ENCODE measurements at regions not wholly inside any gene's neighbourhood (a gene's known extent, or its start where the extent isn't known, plus 50 kb on each side); places are given as distances from the start of the nearest gene placed in this dataset.

DNA sequence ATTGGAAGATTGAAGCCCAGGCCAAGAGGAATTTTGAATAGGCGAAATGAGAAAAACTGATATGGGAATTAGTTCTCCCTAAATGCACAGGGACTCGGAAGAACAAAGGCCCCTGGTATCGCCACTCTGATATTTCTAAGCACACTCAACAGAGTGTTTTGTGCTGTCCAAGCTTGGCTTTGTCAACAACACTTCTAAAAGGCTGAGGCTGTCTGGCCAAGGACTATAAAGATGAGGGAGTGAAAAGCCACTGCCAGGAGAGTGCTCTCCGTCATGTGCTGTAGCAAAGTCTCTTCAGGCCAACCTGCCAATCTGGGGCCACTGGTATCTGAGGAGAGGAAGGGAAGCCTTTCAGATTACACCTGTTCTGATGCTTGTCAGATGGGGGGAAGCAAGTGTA lies 611.2 kb upstream of the PIK3C3 start:
- ATAC-seq, result peak in 1 of 4 donors; percentile 26
- no peak for TF ChIP-seq POLR2A (IDR thresholded peaks at IDR 0.05)
- TF ChIP-seq CTCF (IDR thresholded peaks at IDR 0.05), result no peak
- H3K4me3 ChIP-seq, result no peak overlapping the region
- H3K9me3 ChIP-seq, result no peaks in the 10 kb centered on the region
- intact Hi-C loops (cut with DNase I), result no loop called here
- DNase-seq, result no peak
- no peak overlapping the region for H3K27ac ChIP-seq
- no peaks in the 10 kb centered on the region for H3K27me3 ChIP-seq
- WGBS, 4 donors, result 64 to 89% (median 81%) methylated on average over 4 of the region's 4 CpGs
- no peaks in the 10 kb centered on the region for H3K36me3 ChIP-seq
- no peaks in the 10 kb centered on the region for H3K4me1 ChIP-seq

GRCh38 chr18:41338341-41338740 lies 616.7 kb upstream of the PIK3C3 start:
- Histone ChIP-seq H3K27ac (no peak overlapping the region), H3K4me3 (no peak overlapping the region), H3K27me3 (no peaks in the 10 kb centered on the region), H3K9me3 (no peaks in the 10 kb centered on the region), H3K36me3 (no peaks in the 10 kb centered on the region), H3K4me1 (no peaks in the 10 kb centered on the region)
- DNase-seq, result no peak
- intact Hi-C loops (cut with DNase I), result no loop called here
- no peak for ATAC-seq
- TF ChIP-seq POLR2A (IDR thresholded peaks at IDR 0.05) (no peak), CTCF (IDR thresholded peaks at IDR 0.05) (no peak)
- WGBS, 4 donors, result 45 to 58% (median 50%) methylated on average over 1 of the region's 1 CpG

DNA sequence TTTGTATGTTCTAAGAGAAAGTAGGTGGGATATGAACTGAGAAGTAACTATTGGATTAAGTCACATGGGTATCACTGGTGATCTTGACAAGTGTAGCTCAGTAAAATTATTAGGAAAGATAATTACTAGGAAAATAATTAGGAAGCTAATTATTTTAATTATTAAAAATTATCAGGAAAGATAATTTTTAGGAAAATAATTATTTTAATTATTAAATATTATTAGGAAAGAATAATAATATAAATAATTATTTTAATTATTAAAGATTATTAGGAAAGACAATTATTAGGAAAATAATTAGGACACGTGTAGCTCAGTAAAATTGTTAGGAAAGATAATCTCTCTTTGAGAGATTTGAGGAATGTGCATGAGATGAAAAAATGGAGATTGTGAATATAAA lies 623.4 kb upstream of the PIK3C3 start:
- Histone ChIP-seq H3K4me3 (no peak overlapping the region), H3K27me3 (no peaks in the 10 kb centered on the region), H3K36me3 (no peaks in the 10 kb centered on the region), H3K4me1 (no peaks in the 10 kb centered on the region), H3K27ac (no peak overlapping the region), H3K9me3 (peaks cover 0 to 4% (median 0%) of the 10 kb centered on the region in 12 donors)
- DNase-seq (no peak), ATAC-seq (no peak)
- WGBS, 4 donors, result 84 to 91% (median 88%) methylated on average over 1 of the region's 1 CpG
- intact Hi-C loops (cut with DNase I), result no loop called here
- no peak for TF ChIP-seq POLR2A (IDR thresholded peaks at IDR 0.05)
- no peak for TF ChIP-seq CTCF (IDR thresholded peaks at IDR 0.05)

- TF ChIP-seq POLR2A (IDR thresholded peaks at IDR 0.05) (no peak), CTCF (IDR thresholded peaks at IDR 0.05) (no peak)
Measured at GRCh38 chr18:41326311-41326710, 628.7 kb upstream of the PIK3C3 start.

More at GRCh38 chr18:41326311-41326710, 628.7 kb upstream of the PIK3C3 start:
- no peak overlapping the region for H3K27ac ChIP-seq
- ATAC-seq (no peak), DNase-seq (no peak)
- peaks cover 0 to 4% (median 0%) of the 10 kb centered on the region in 12 donors for H3K9me3 ChIP-seq
- H3K4me3 ChIP-seq, result no peak overlapping the region
- WGBS, 4 donors, result 63 to 80% (median 70%) methylated on average over 2 of the region's 2 CpGs
- no peaks in the 10 kb centered on the region for H3K27me3 ChIP-seq
- H3K36me3 ChIP-seq, result no peaks in the 10 kb centered on the region
- no peaks in the 10 kb centered on the region for H3K4me1 ChIP-seq
- intact Hi-C loops (cut with DNase I), result no loop called here
